K562 (cell line): ENCODE measurements at regions not wholly inside any gene's neighbourhood (a gene's known extent, or its start where the extent isn't known, plus 50 kb on each side); places are given as distances from the start of the nearest gene placed in this dataset.

Experiments
- ATAC-seq: fragments of 200-7000 bp; cut with Tn5 transposase; 3 replicates; pipeline ENCODE4 v1.9.1; 2020; ENCODE audit warnings: moderate library complexity
- BruUV-seq: library from RNA; stranded (reverse); fragments of 400-500 nt; replicated peaks from 2 replicates; lab custom pipeline; 2021; lab: Mats Ljungman, UMichigan
- CTCF ChIA-PET: fragments of 300-600 bp; formaldehyde crosslinking; extraction: SDS; loops from one replicate; lab custom pipeline; 2021; ENCODE audit warnings: low intra/inter-chr PET ratio; lab: Yijun Ruan, JAX
- POLR2A ChIA-PET: fragments of 300-600, 350-650 bp; sonication (Branson Sonifier 250); formaldehyde crosslinking; extraction: SDS; loops from one replicate; lab custom pipeline; 2021; ENCODE audit warnings: antibody characterized with exemption, inconsistent platforms; lab: Yijun Ruan, JAX
- DNase-seq, 4 experiments: peaks; one replicate each; pipeline versions ENCODE4 v3.0.0 to v3.0.0-alpha.2; 2011 to 2018; ENCODE audit warnings: low spot score in 3 of 4, mixed read lengths in 3 of 4; ENCODE audit errors: extremely low read depth in 1 of 4
- FAIRE-seq: peaks from 2 replicates; lab custom pipeline; 2011; peaks lifted over from hg19 to GRCh38; lab: Jason Lieb, UNC
- H2AFZ ChIP-seq: 2 replicates; pipeline ENCODE4 v1.6.0; 2011; ENCODE audit warnings: low read depth, low read length, control low read depth, inconsistent platforms
- H3K27ac ChIP-seq: fragments of 200-600 bp; 3 replicates; pipeline ENCODE4 v1.8.0; 2011; ENCODE audit warnings: low read depth, mild to moderate bottlenecking, control low read depth, inconsistent platforms, low read length, moderate library complexity, mixed read lengths; ENCODE audit errors: extremely low read depth
- H3K27me3 ChIP-seq, 2 experiments: fragments of 300-600 bp in 1 of 2; 2 replicates in 1 of 2; 3 replicates in 1 of 2; pipeline versions ENCODE4 v1.6.0 to v1.8.0; 2011; ENCODE audit warnings: inconsistent platforms in 2 of 2, low read length in 2 of 2, mild to moderate bottlenecking in 1 of 2, mixed read lengths in 1 of 2, moderate library complexity in 1 of 2; ENCODE audit not compliant: control insufficient read depth in 2 of 2, insufficient read depth in 2 of 2
- H3K36me3 ChIP-seq: fragments of 300-600 bp; 3 replicates; pipeline ENCODE4 v1.8.0; 2011; ENCODE audit warnings: mild to moderate bottlenecking, low read length, inconsistent platforms; ENCODE audit not compliant: control insufficient read depth, insufficient read depth
- H3K4me1 ChIP-seq, 2 experiments: fragments of 200-600 bp in 1 of 2; replicated peaks in 1 of 2; 2 replicates in 1 of 2; 3 replicates in 1 of 2; pipeline versions ENCODE4 v1.5.1 to v1.8.0; 2011; ENCODE audit warnings: inconsistent platforms in 2 of 2, low read length in 2 of 2, mild to moderate bottlenecking in 1 of 2, mixed read lengths in 1 of 2, moderate library complexity in 1 of 2; ENCODE audit not compliant: control insufficient read depth in 2 of 2, insufficient read depth in 2 of 2
- H3K4me2 ChIP-seq: 2 replicates; pipeline ENCODE4 v1.6.1; 2011; ENCODE audit warnings: low read length, control low read depth, inconsistent platforms, mixed read lengths; ENCODE audit not compliant: insufficient read depth
- H3K4me3 ChIP-seq: fragments of 200-600 bp; sonication (generic), shearing (Covaris generic); 2 replicates; pipeline ENCODE4 v1.5.1; 2016; ENCODE audit warnings: control low read depth, inconsistent platforms
- H3K79me2 ChIP-seq: fragments of 200-600 bp; 3 replicates; pipeline ENCODE4 v1.8.0; 2011; ENCODE audit warnings: low read length, inconsistent platforms; ENCODE audit not compliant: control insufficient read depth, insufficient read depth
- H3K9ac ChIP-seq, 2 experiments: 2 replicates each; pipeline versions ENCODE4 v1.6.0 to v1.6.1; 2011; ENCODE audit warnings: low read depth in 2 of 2, low read length in 2 of 2, control low read depth in 1 of 2, inconsistent platforms in 1 of 2, mild to moderate bottlenecking in 1 of 2, mixed read lengths in 1 of 2; ENCODE audit not compliant: insufficient read depth in 1 of 2
- H3K9me1 ChIP-seq: one replicate; pipeline ENCODE4 v1.6.0; 2011; ENCODE audit warnings: inconsistent platforms, mild to moderate bottlenecking, low read length, moderate library complexity; ENCODE audit not compliant: control insufficient read depth, insufficient read depth
- H3K9me3 ChIP-seq: replicated peaks from 2 replicates; pipeline ENCODE4 v1.5.1; 2011; ENCODE audit warnings: low read depth, low read length, inconsistent platforms; ENCODE audit not compliant: control insufficient read depth, insufficient read depth
- H4K20me1 ChIP-seq: replicated peaks from 2 replicates; pipeline ENCODE4 v1.6.1; 2011; ENCODE audit warnings: low read length, inconsistent platforms, mixed read lengths; ENCODE audit not compliant: control insufficient read depth, insufficient read depth
- BMI1 ChIP-seq: fragments of 150-350 bp; IDR thresholded peaks from 2 replicates; pipeline ENCODE4 v1.6.1; 2014; ENCODE audit warnings: low read length
- COPS2 ChIP-seq: fragments of 450-650 bp; conservative IDR thresholded peaks from 2 replicates; pipeline ENCODE4 v1.6.1; 2016; ENCODE audit warnings: mild to moderate bottlenecking, moderate library complexity
- CXXC5 ChIP-seq: fragments of 250-450 bp; sonication (Bioruptor Pico); IDR thresholded peaks from 2 replicates; pipeline ENCODE4 v1.8.0; 2022; ENCODE audit warnings: inconsistent platforms, mild to moderate bottlenecking, moderate library complexity
- DMBX1 ChIP-seq: fragments of 250-450 bp; sonication (Bioruptor Pico); IDR thresholded peaks from 2 replicates; pipeline ENCODE4 v1.8.0; 2022; ENCODE audit warnings: inconsistent platforms, mild to moderate bottlenecking, moderate library complexity, borderline replicate concordance
- ERF ChIP-seq: fragments of 450-650 bp; formaldehyde crosslinking; IDR thresholded peaks from 2 replicates; pipeline ENCODE4 v1.4.0; 2020; ENCODE audit warnings: mild to moderate bottlenecking, mixed read lengths
- FOSL1 ChIP-seq: fragments of 200-800 bp; sonication (Bioruptor generic); conservative IDR thresholded peaks from 2 replicates; pipeline ENCODE4 v1.6.1; 2016; ENCODE audit warnings: missing genetic modification characterization, missing compliant biosample characterization
- FOXJ3 ChIP-seq: sonication (generic); formaldehyde crosslinking; IDR thresholded peaks from 2 replicates; pipeline ENCODE4 v1.4.0; 2020; ENCODE audit warnings: mild to moderate bottlenecking, missing genetic modification reagents
- MEIS2 ChIP-seq: fragments of 450-650 bp; IDR thresholded peaks from 2 replicates; pipeline ENCODE4 v1.6.1; 2014; ENCODE audit warnings: mild to moderate bottlenecking; ENCODE audit not compliant: partially characterized antibody
- NONO ChIP-seq, 2 experiments: fragments of 200-400 bp in 1 of 2; fragments of 450-650 bp in 1 of 2; formaldehyde crosslinking in 1 of 2; IDR thresholded peaks; 2 replicates each; pipeline ENCODE4 v1.6.1; 2017; ENCODE audit warnings: low read depth in 2 of 2, mild to moderate bottlenecking in 2 of 2, moderate library complexity in 2 of 2, low read length in 1 of 2
- PHF21A ChIP-seq: fragments of 450-650 bp; IDR thresholded peaks from 2 replicates; pipeline ENCODE4 v1.6.1; 2017; ENCODE audit warnings: low read depth, borderline replicate concordance
- ZNF316 ChIP-seq: fragments of 450-650 bp; IDR thresholded peaks from 2 replicates; pipeline ENCODE4 v1.6.1; 2016
- ZNF589 ChIP-seq: fragments of 200-800 bp; sonication (Bioruptor generic); IDR thresholded peaks from 2 replicates; pipeline ENCODE4 v1.6.1; 2016; ENCODE audit warnings: low read depth, missing genetic modification characterization, missing compliant biosample characterization
- WGBS: fragments of 100-300 bp; shearing (Covaris generic); methylation state at CpG from one replicate; pipeline ENCODE4 v1.1.6; 2016; ENCODE audit warnings: low coverage, mixed read lengths; ENCODE audit not compliant: insufficient coverage; ENCODE audit errors: missing lambda C conversion rate; 5-methylcytosine and 5-hydroxymethylcytosine counted together
- in situ Hi-C: fragments of 300-500 bp; cut with MboI; formaldehyde crosslinking; loops from 4 replicates; pipeline ENCODE4 v1.15.0; 2018; ENCODE audit warnings: inconsistent platforms, mixed read lengths
- intact Hi-C: fragments of 100-400 bp; cut with micrococcal nuclease; formaldehyde crosslinking; loops from 2 replicates; pipeline ENCODE4 v1.14.2; 2022

- in situ Hi-C loops = no loop called here
- no peak for FAIRE-seq
- ChIA-PET CTCF (no interaction called here), POLR2A (no interaction called here)
- Histone ChIP-seq H3K79me2 (no peaks in the 10 kb centered on the region), H3K27ac (no peak overlapping the region), H2AFZ (no peak overlapping the region), H3K4me1 (no peaks in the 10 kb centered on the region), H3K27me3 (no peaks in the 10 kb centered on the region), H3K9ac (no peak overlapping the region), H3K4me3 (no peak overlapping the region), H3K36me3 (no peaks in the 10 kb centered on the region), H3K9me1 (no peaks in the 10 kb centered on the region), H3K9me3 (no peaks in the 10 kb centered on the region; the same call in 1 of the 2 replicates), H4K20me1 (no peaks in the 10 kb centered on the region), H3K4me2 (no peak overlapping the region)
- intact Hi-C loops = no loop called here
- 0% methylated on average over 2 of the region's 2 CpGs for WGBS
- TF ChIP-seq MEIS2 (no peak), FOSL1 (no peak), DMBX1 (no peak), PHF21A (no peak), CXXC5 (CRISPR knock-in tag) (no peak), FOXJ3 (no peak)
- no peak for DNase-seq
- no TSS peak for BruUV-seq
- no peak for ATAC-seq
These were observed 234.9 kb downstream of the PTPRC start for GRCh38 chr1:198873696-198874230.

- H3K4me3 ChIP-seq = no peak overlapping the region
- BruUV-seq = no TSS peak
- in situ Hi-C loops = no loop called here
- H3K9ac ChIP-seq = no peak overlapping the region
- H3K4me2 ChIP-seq = no peak overlapping the region
- TF ChIP-seq ERF (CRISPR knock-in tag) = no peak
- no peak for TF ChIP-seq ZNF589 (CRISPR knock-in tag)
- no peak for TF ChIP-seq BMI1
- TF ChIP-seq ZNF316 = no peak
- TF ChIP-seq NONO (IDR thresholded peaks at IDR 0.05; ENCODE audit: low read depth in 2 of 2, low read length in 1 of 2) = no peak
- no peak for TF ChIP-seq COPS2
- no peaks in the 10 kb centered on the region for H3K36me3 ChIP-seq
- H4K20me1 ChIP-seq = no peaks in the 10 kb centered on the region
- ChIA-PET POLR2A (no interaction called here), CTCF (no interaction called here)
- DNase-seq = no peak
- no peaks in the 10 kb centered on the region for H3K9me1 ChIP-seq
- under 1% methylated on average over 9 of the region's 10 CpGs for WGBS
- no peak overlapping the region for H2AFZ ChIP-seq
- H3K79me2 ChIP-seq = no peaks in the 10 kb centered on the region
- intact Hi-C loops = no loop called here
- no peaks in the 10 kb centered on the region; the same call in 1 of the 2 replicates for H3K9me3 ChIP-seq
- no peaks in the 10 kb centered on the region for H3K4me1 ChIP-seq
- FAIRE-seq = no peak
- H3K27ac ChIP-seq = no peak overlapping the region
- no peaks in the 10 kb centered on the region for H3K27me3 ChIP-seq
- no peak for ATAC-seq
These were observed 237.6 kb downstream of the PTPRC start for GRCh38 chr1:198876371-198876871.
